Endothelial cell of umbilical vein (primary cell): ENCODE measurements at regions not wholly inside any gene's neighbourhood (a gene's known extent, or its start where the extent isn't known, plus 50 kb on each side); places are given as distances from the start of the nearest gene placed in this dataset.

ENCODE experiments used
- BruUV-seq: library from RNA; stranded (reverse); fragments of 400-500 nt; replicated peaks from 2 replicates; lab custom pipeline; 2021; lab: Mats Ljungman, UMichigan
- CTCF ChIA-PET: fragments of 300-600, 350-600 bp; sonication (Branson Sonifier 250); formaldehyde crosslinking; loops from one replicate; lab custom pipeline; 2021; ENCODE audit warnings: antibody characterized with exemption, inconsistent platforms; lab: Charles Lee
- POLR2A ChIA-PET: fragments of 300-600, 350-600 bp; sonication (Branson Sonifier 250); formaldehyde crosslinking; loops from one replicate; lab custom pipeline; 2021; ENCODE audit warnings: antibody characterized with exemption, inconsistent platforms; lab: Charles Lee
- DNase-seq: peaks from one replicate; pipeline ENCODE4 v3.0.0-alpha.2; 2011; ENCODE audit warnings: low read depth, low spot score
- FAIRE-seq: peaks from 2 replicates; lab custom pipeline; 2011; peaks lifted over from hg19 to GRCh38; lab: Jason Lieb, UNC
- H2AFZ ChIP-seq: 2 replicates; pipeline ENCODE4 v1.6.0; 2012; ENCODE audit warnings: low read depth, low read length, control low read depth, inconsistent platforms
- H3K27ac ChIP-seq: 2 replicates; pipeline ENCODE4 v1.5.1; 2011; ENCODE audit warnings: low read depth, mild to moderate bottlenecking, control low read depth, low read length, moderate library complexity; ENCODE audit not compliant: insufficient read depth
- H3K27me3 ChIP-seq, 2 experiments: 2 replicates each; pipeline versions ENCODE4 v1.6.0 to v1.6.1; 2011; ENCODE audit warnings: low read length in 2 of 2, mixed read lengths in 1 of 2; ENCODE audit not compliant: control insufficient read depth in 2 of 2, insufficient read depth in 2 of 2
- H3K36me3 ChIP-seq, 2 experiments: 2 replicates in 1 of 2; 3 replicates in 1 of 2; pipeline ENCODE4 v1.5.1; 2011; ENCODE audit warnings: low read length in 2 of 2, mild to moderate bottlenecking in 1 of 2, moderate library complexity in 1 of 2; ENCODE audit not compliant: control insufficient read depth in 2 of 2, insufficient read depth in 2 of 2; ENCODE audit errors: extremely low read depth in 1 of 2
- H3K4me1 ChIP-seq: 3 replicates; pipeline ENCODE4 v1.5.1; 2011; ENCODE audit warnings: mild to moderate bottlenecking, low read length; ENCODE audit not compliant: control insufficient read depth, insufficient read depth; ENCODE audit errors: extremely low read depth
- H3K4me2 ChIP-seq: 2 replicates; pipeline ENCODE4 v1.6.1; 2011; ENCODE audit warnings: low read length, control low read depth, mixed read lengths; ENCODE audit not compliant: insufficient read depth
- H3K4me3 ChIP-seq, 3 experiments: fragments of 200-600 bp in 1 of 3; sonication (generic), shearing (Covaris generic) in 1 of 3; replicated peaks in 1 of 3; 2 replicates each; pipeline ENCODE4 v1.5.1; 2011 to 2016; ENCODE audit warnings: control low read depth in 3 of 3, low read length in 3 of 3, mild to moderate bottlenecking in 2 of 3, inconsistent platforms in 1 of 3, low read depth in 1 of 3, moderate library complexity in 1 of 3; ENCODE audit not compliant: insufficient read depth in 1 of 3
- H3K79me2 ChIP-seq: 2 replicates; pipeline ENCODE4 v1.6.0; 2012; ENCODE audit warnings: low read length, inconsistent platforms; ENCODE audit not compliant: control insufficient read depth, insufficient read depth
- H3K9ac ChIP-seq: replicated peaks from 2 replicates; pipeline ENCODE3; 2011; ENCODE audit warnings: low read length, control low read depth; ENCODE audit not compliant: insufficient read depth; ENCODE audit errors: extremely low read depth
- H3K9me1 ChIP-seq: replicated peaks from 3 replicates; pipeline ENCODE4 v1.6.0; 2011; ENCODE audit warnings: mild to moderate bottlenecking, low read length; ENCODE audit not compliant: control insufficient read depth, insufficient read depth; ENCODE audit errors: extremely low read depth
- H3K9me3 ChIP-seq: replicated peaks from 2 replicates; pipeline ENCODE4 v1.5.1; 2012; ENCODE audit warnings: low read length, inconsistent platforms; ENCODE audit not compliant: control insufficient read depth, insufficient read depth
- H4K20me1 ChIP-seq: replicated peaks from 2 replicates; pipeline ENCODE3; 2011; ENCODE audit warnings: mild to moderate bottlenecking, low read length; ENCODE audit not compliant: control insufficient read depth, insufficient read depth; ENCODE audit errors: extremely low read depth
- CTCF ChIP-seq, 2 donors: IDR thresholded peaks; 1 replicate in 1 of 2; 2 replicates in 1 of 2; pipeline ENCODE4 v1.5.1; 2011; ENCODE audit warnings: low read length in 2 of 2, mild to moderate bottlenecking in 2 of 2, moderate library complexity in 2 of 2, control low read depth in 1 of 2, inconsistent platforms in 1 of 2, low read depth in 1 of 2; ENCODE audit not compliant: insufficient read depth in 1 of 2; ENCODE audit errors: extremely low read depth in 1 of 2
- EZH2 ChIP-seq: IDR thresholded peaks from 2 replicates; pipeline ENCODE4 v1.6.1; 2012; ENCODE audit warnings: borderline replicate concordance, low read depth, mild to moderate bottlenecking, moderate library complexity, low read length, inconsistent platforms; ENCODE audit not compliant: severe bottlenecking
- FOS ChIP-seq: IDR thresholded peaks from 2 replicates; pipeline ENCODE4 v1.6.1; 2011; ENCODE audit warnings: mild to moderate bottlenecking, low read length, moderate library complexity, borderline replicate concordance; ENCODE audit not compliant: insufficient read depth
- GATA2 ChIP-seq: IDR thresholded peaks from 2 replicates; pipeline ENCODE4 v1.7.0; 2011; ENCODE audit warnings: low read depth, mild to moderate bottlenecking, moderate library complexity, mixed read lengths, low read length; ENCODE audit not compliant: insufficient read length, insufficient read depth
- JUN ChIP-seq: IDR thresholded peaks from 2 replicates; pipeline ENCODE4 v1.6.1; 2011; ENCODE audit warnings: borderline replicate concordance, low read depth; ENCODE audit not compliant: insufficient read length, insufficient read depth
- MAX ChIP-seq: IDR thresholded peaks from 2 replicates; pipeline ENCODE4 v1.6.1; 2011; ENCODE audit not compliant: insufficient read depth, insufficient read length
- MYC ChIP-seq: IDR thresholded peaks from one replicate; pipeline ENCODE4 v1.6.1; 2011; ENCODE audit warnings: mild to moderate bottlenecking, low read depth, low read length
- POLR2A ChIP-seq: IDR thresholded peaks from 2 replicates; pipeline ENCODE4 v1.6.1; 2012; ENCODE audit warnings: low read depth, mild to moderate bottlenecking, control low read depth, low read length
- POLR2AphosphoS5 ChIP-seq: IDR thresholded peaks from 2 replicates; pipeline ENCODE4 v1.6.1; 2012; ENCODE audit warnings: low read depth, mild to moderate bottlenecking, control low read depth, low read length, moderate library complexity; ENCODE audit not compliant: insufficient read depth
- dilution Hi-C: fragments of 300-500 bp; cut with MboI; formaldehyde crosslinking; loops from one replicate; pipeline ENCODE4 v1.15.0; 2019; ENCODE audit warnings: low sequenced_read_pairs; ENCODE audit not compliant: extremely low pct_ligation_motif_present
- intact Hi-C: fragments of 100-400 bp; cut with micrococcal nuclease; formaldehyde crosslinking; loops from one replicate; pipeline ENCODE4 v1.10.0; 2022

- Histone ChIP-seq H3K4me1 (no peaks in the 10 kb centered on the region), H3K27me3 (no peaks in the 10 kb centered on the region), H3K36me3 (no peaks in the 10 kb centered on the region), H3K4me3 (no peak overlapping the region), H2AFZ (no peak overlapping the region), H3K27ac (no peak overlapping the region), H3K9me1 (no peaks in the 10 kb centered on the region), H3K9me3 (no peaks in the 10 kb centered on the region), H3K4me2 (no peak overlapping the region), H3K79me2 (no peaks in the 10 kb centered on the region), H3K9ac (no peak overlapping the region), H4K20me1 (no peaks in the 10 kb centered on the region)
- ChIA-PET CTCF (interaction anchor here (0.7 to 1.4 kb wide), 2 partner anchors 14 kb away, joined by 3 read pairs; no protein-coding TSS in a partner anchor), POLR2A (no interaction called here)
- dilution Hi-C loops (no loop called here), intact Hi-C loops (no loop called here)
- TF ChIP-seq EZH2 (no peak), GATA2 (no peak), MAX (no peak), CTCF (IDR thresholded peaks at IDR 0.05; ENCODE audit: extremely low read depth in 1 of 2, insufficient read depth in 1 of 2, low read depth in 1 of 2, low read length in 2 of 2) (no peak), MYC (no peak), POLR2A (no peak), POLR2AphosphoS5 (no peak), JUN (no peak), FOS (no peak)
- no TSS peak for BruUV-seq
- DNase-seq (no peak), FAIRE-seq (no peak)
Observed at GRCh38 chr7:38020121-38020785, 99.8 kb downstream of the EPDR1 start.
